ENCODE measurements at regions not wholly inside any gene's neighbourhood (a gene's known extent, or its start where the extent isn't known, plus 50 kb on each side); places are given as distances from the start of the nearest gene placed in this dataset.

DNA sequence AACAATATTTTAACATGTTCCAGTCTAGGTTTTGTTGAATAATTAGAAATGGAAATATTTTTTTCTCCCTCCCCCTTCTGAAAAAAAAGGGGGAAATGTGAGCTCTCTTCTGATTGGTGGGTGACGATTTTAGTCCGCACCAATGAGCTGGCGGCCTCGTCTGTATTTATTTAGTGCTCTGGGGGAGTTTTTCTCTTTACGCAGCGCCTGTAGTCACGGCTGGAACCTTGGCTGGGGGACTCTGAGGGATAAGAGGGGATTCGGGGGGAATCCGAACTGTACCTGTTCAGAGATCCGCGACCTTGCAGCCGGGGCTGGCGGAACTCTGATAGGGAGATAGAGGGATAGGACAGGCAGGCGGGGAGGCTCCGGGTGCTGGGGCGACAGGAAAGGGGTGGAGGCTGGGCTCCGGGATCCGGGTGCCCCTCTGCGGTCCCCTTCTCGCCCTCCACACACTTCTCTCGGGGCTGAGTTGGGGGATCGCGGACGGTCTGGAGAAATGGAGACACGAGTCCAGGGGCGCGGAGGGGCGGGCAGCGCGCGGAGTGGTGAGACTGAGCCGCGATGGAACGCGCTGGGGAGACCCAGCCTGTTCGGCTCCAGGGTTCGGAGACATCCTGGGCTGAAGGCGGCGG is 99.7 kb upstream of the HSD17B12 start:
- peaks cover 100% of the 10 kb centered on the region for H3K27me3 ChIP-seq (ENCODE audit: control insufficient read depth, insufficient read depth, low read length, poor library complexity, severe bottlenecking)
- H3K4me3 ChIP-seq (ENCODE audit: insufficient read depth, low read depth, low read length): peak overlapping the region; percentile 31
- H3K27ac ChIP-seq (ENCODE audit: insufficient read depth, low read depth, low read length, poor library complexity, severe bottlenecking): no peak overlapping the region
- 1% methylated on average over 39 of the region's 39 CpGs for WGBS, 2 experiments
- H3K4me1 ChIP-seq (ENCODE audit: control insufficient read depth, insufficient read depth, low read length): peaks cover 23% of the 10 kb centered on the region
- H3K9me3 ChIP-seq (ENCODE audit: control insufficient read depth, low read length): no peaks in the 10 kb centered on the region
- no peaks in the 10 kb centered on the region for H3K36me3 ChIP-seq (ENCODE audit: control insufficient read depth, insufficient read depth, low read length)

DNA sequence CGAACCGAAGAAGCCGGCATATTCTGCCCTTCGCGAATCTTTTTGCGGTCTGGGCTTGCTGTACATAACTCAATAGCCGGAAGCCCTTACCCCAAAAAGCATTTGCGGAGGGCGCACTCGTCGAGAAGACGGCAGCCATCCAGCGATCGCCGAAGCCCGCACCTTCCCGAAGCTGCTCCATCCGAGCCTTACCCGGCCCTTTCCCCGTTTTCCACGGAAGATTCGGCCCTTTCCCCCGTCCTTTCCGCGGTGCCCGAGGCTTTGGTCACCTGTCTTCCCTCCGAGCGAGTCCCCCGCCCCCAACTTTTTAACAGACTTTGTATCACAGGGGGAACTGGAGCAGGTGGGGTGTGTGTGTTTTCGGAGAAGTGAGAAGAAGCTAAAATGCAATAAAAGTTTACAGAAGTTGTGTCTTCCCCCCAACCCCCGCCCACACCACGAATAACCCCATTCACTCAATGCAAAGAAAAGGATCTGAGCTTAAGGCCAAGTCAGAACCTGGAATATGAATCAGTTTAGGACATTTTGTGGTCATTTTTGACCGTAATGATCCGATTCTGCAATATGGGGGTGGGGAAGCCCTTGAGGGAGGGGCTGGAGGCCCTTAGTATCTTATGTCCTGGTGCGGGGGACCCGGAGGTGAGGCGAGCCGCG is 99.0 kb upstream of the HSD17B12 start:
- Histone ChIP-seq H3K9me3 (ENCODE audit: control insufficient read depth, low read length) (no peaks in the 10 kb centered on the region), H3K4me3 (ENCODE audit: insufficient read depth, low read depth, low read length) (peak overlapping the region; percentile 31), H3K27ac (ENCODE audit: insufficient read depth, low read depth, low read length, poor library complexity, severe bottlenecking) (no peak overlapping the region), H3K36me3 (ENCODE audit: control insufficient read depth, insufficient read depth, low read length) (no peaks in the 10 kb centered on the region), H3K4me1 (ENCODE audit: control insufficient read depth, insufficient read depth, low read length) (peaks cover 16% of the 10 kb centered on the region), H3K27me3 (ENCODE audit: control insufficient read depth, insufficient read depth, low read length, poor library complexity, severe bottlenecking) (peaks cover 93% of the 10 kb centered on the region)
- WGBS, 2 experiments: 1 to 2% methylated on average over 35 to 39 of the region's 39 CpGs

DNA sequence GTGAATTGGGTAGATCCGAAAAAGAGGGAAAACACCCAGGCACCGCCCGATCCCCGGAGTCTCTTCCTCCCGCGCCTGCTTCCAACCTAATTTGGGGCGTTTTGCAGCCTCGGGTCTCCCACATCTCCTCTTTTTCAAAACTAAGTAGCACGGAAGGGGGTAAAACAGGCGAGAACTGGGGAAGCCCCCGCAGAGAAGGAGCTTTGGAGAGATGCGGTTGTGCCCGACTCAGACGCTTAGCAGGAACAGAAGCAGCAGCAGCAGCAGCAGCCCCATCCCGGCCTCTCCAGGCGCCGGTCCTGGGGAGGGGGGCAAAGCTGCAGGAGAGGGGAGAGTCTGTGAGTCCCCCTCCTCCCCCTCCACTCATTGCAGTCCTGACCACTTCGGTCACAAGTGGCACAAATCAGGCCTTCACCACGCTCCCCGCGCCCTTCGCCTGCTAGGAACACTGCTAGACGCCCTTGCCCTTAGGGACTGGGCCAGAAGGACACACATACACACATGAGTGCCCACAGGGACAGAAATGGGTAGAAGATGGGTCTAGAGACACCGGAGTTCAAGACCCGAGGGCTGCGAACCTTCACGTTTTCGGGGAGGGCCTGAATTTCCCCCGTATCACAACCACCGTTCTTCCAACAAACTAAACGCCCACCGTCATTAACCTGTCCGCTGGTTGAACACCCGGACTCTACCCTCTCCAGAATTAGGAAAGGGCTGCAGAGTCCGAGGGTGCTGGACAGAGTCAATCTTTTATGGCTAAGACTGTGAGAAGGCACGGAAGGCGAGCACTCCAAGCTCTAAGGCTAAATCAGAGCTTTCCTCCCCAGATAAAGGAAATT is 98.3 kb upstream of the HSD17B12 start:
- H3K9me3 ChIP-seq (ENCODE audit: control insufficient read depth, low read length): no peaks in the 10 kb centered on the region
- H3K27ac ChIP-seq (ENCODE audit: insufficient read depth, low read depth, low read length, poor library complexity, severe bottlenecking): no peak overlapping the region
- H3K4me3 ChIP-seq (ENCODE audit: insufficient read depth, low read depth, low read length): no peak overlapping the region
- H3K4me1 ChIP-seq (ENCODE audit: control insufficient read depth, insufficient read depth, low read length): peaks cover 10% of the 10 kb centered on the region
- no peaks in the 10 kb centered on the region for H3K36me3 ChIP-seq (ENCODE audit: control insufficient read depth, insufficient read depth, low read length)
- H3K27me3 ChIP-seq (ENCODE audit: control insufficient read depth, insufficient read depth, low read length, poor library complexity, severe bottlenecking): peaks cover 86% of the 10 kb centered on the region
- 11 to 13% methylated on average over 37 of the region's 37 CpGs for WGBS, 2 experiments

DNA sequence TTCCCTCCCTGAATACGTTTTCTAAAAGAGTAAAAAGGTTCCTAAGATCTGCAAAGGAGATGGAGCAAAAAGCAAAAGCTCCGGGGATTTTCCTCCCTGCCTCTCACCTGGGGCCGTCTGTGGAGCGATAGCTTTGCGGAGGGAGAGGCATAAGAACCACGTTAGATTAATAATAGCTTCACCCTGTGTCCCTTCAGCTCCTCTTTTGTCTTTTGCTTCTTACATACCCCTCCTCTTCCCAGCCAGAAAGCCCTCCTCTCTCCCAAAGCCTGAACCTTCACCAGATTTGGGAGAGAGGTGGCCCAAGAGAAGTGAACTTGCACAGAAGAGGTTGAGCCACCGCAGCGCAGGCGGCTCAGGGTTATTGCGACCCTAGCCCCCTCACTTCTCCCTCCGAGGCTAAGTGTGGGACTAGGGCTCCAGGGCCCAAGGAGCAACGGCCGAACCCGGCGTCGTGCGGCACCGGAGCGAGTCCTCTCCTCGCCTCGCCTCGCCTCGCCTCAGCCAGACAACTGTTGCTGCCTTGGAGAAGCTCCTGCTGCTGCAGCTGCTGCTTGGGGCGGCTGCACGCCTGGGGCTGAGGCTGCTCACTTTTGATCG is 97.6 kb upstream of the HSD17B12 start:
- H3K9me3 ChIP-seq (ENCODE audit: control insufficient read depth, low read length): no peaks in the 10 kb centered on the region
- WGBS, 2 experiments: 4% methylated on average over 26 of the region's 26 CpGs
- H3K4me3 ChIP-seq (ENCODE audit: insufficient read depth, low read depth, low read length): no peak overlapping the region

DNA sequence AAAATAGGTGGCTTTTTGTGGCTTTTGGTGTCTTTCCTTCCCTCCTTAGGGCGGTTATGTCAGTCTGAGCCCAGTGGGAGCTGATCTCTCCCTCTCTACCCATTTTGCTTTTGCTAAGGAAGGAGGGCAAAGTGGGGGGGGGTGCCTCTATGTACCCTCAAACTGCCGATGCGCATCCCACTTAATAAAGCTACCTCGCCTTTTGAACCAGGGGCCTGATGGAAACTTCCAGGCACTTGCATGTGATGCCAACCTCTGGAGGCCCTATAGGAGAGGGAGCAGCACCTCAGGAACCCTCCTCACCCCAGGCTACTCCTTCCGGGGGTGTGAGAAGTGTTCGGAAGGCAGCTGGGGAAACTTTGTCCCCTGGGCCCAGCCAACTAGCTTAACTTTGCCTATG is 97.0 kb upstream of the HSD17B12 start:
- 50 to 62% methylated on average over 6 of the region's 6 CpGs for WGBS, 2 experiments
- H3K27me3 ChIP-seq (ENCODE audit: control insufficient read depth, insufficient read depth, low read length, poor library complexity, severe bottlenecking): peaks cover 73% of the 10 kb centered on the region
- no peaks in the 10 kb centered on the region for H3K9me3 ChIP-seq (ENCODE audit: control insufficient read depth, low read length)
- peaks cover 10% of the 10 kb centered on the region for H3K4me1 ChIP-seq (ENCODE audit: control insufficient read depth, insufficient read depth, low read length)
- no peak overlapping the region for H3K4me3 ChIP-seq (ENCODE audit: insufficient read depth, low read depth, low read length)
- H3K36me3 ChIP-seq (ENCODE audit: control insufficient read depth, insufficient read depth, low read length): no peaks in the 10 kb centered on the region
- H3K27ac ChIP-seq (ENCODE audit: insufficient read depth, low read depth, low read length, poor library complexity, severe bottlenecking): no peak overlapping the region

More for the DNA sequence above, 97.6 kb upstream of the HSD17B12 start:
- H3K27ac ChIP-seq (ENCODE audit: insufficient read depth, low read depth, low read length, poor library complexity, severe bottlenecking): no peak overlapping the region
- H3K36me3 ChIP-seq (ENCODE audit: control insufficient read depth, insufficient read depth, low read length): no peaks in the 10 kb centered on the region
- peaks cover 10% of the 10 kb centered on the region for H3K4me1 ChIP-seq (ENCODE audit: control insufficient read depth, insufficient read depth, low read length)
- peaks cover 79% of the 10 kb centered on the region for H3K27me3 ChIP-seq (ENCODE audit: control insufficient read depth, insufficient read depth, low read length, poor library complexity, severe bottlenecking)

DNA sequence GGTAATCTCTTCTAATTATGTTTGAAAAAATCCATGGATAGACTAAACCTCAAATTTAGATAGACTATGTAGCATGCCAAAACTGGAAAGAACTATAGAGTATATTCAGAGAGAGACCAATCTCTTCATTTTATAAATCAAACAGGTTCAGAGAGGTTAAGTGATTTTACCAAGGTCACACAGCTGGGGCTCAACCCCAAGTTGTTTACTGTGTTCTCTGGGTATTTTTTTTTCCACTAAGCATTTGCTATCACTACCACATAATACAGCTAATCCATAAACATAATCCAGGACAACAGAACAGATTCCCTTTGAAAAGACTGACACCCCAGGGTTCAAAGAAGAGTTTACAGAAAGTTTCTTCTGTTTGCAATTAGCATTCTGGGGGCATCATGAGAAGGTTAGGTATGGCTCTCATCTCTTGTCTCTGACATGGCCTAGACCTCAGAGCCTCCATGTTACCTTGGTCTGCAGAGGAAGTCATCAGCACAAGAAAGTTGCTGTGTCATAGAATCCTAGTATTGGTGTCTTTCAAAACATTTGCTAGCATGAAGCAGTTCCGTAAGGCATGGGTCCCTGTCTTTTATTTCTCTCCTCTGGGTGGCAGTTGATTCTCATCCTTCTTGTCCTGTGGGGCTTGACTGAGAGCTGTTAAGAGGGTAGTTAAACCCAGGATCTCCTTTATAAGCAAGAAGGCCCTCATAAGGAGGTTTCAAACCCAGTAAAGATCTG is 94.5 kb upstream of the HSD17B12 start:
- no peak overlapping the region for H3K27ac ChIP-seq (ENCODE audit: insufficient read depth, low read depth, low read length, poor library complexity, severe bottlenecking)
- peaks cover 48% of the 10 kb centered on the region for H3K27me3 ChIP-seq (ENCODE audit: control insufficient read depth, insufficient read depth, low read length, poor library complexity, severe bottlenecking)
- peaks cover 10% of the 10 kb centered on the region for H3K4me1 ChIP-seq (ENCODE audit: control insufficient read depth, insufficient read depth, low read length)
- 50 to 76% methylated on average over 1 of the region's 1 CpG for WGBS, 2 experiments
- no peak overlapping the region for H3K4me3 ChIP-seq (ENCODE audit: insufficient read depth, low read depth, low read length)
- H3K36me3 ChIP-seq (ENCODE audit: control insufficient read depth, insufficient read depth, low read length): no peaks in the 10 kb centered on the region
- H3K9me3 ChIP-seq (ENCODE audit: control insufficient read depth, low read length): no peaks in the 10 kb centered on the region

DNA sequence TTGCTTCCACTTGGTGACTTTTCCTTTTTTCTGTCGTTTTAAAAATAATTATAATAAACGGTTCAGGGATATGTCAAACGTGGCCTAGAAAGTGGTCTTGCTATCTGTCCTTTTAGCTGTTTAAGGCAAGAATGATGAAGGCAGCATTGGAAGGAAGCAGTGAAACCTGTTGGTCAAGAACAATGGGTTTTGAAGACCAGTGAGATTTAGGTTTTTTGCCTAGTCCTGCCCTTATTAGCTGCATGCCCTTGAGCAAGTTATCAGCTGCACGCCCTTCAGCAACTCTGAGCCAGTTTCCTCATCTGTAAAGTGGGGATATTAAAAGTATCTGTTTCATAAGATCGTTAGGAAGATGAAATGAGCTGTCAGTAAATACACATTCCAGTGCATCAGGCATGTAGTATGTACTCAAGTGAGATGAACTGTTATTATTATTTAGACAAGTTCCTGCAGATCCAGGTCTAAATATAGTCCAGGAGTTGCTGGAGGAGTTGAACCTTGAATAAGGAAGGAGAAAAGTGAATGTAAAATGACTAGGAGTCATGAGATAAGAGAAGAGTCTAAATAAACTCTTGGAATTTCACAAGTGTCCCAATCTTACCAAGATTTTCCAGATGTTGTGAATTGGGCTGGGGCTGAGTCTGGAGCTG is 90.8 kb upstream of the HSD17B12 start:
- Histone ChIP-seq H3K4me3 (ENCODE audit: insufficient read depth, low read depth, low read length) (no peak overlapping the region), H3K27me3 (ENCODE audit: control insufficient read depth, insufficient read depth, low read length, poor library complexity, severe bottlenecking) (peaks cover 11% of the 10 kb centered on the region), H3K9me3 (ENCODE audit: control insufficient read depth, low read length) (no peaks in the 10 kb centered on the region), H3K36me3 (ENCODE audit: control insufficient read depth, insufficient read depth, low read length) (no peaks in the 10 kb centered on the region), H3K27ac (ENCODE audit: insufficient read depth, low read depth, low read length, poor library complexity, severe bottlenecking) (no peak overlapping the region), H3K4me1 (ENCODE audit: control insufficient read depth, insufficient read depth, low read length) (no peaks in the 10 kb centered on the region)
- 88 to 91% methylated on average over 5 of the region's 5 CpGs for WGBS, 2 experiments

DNA sequence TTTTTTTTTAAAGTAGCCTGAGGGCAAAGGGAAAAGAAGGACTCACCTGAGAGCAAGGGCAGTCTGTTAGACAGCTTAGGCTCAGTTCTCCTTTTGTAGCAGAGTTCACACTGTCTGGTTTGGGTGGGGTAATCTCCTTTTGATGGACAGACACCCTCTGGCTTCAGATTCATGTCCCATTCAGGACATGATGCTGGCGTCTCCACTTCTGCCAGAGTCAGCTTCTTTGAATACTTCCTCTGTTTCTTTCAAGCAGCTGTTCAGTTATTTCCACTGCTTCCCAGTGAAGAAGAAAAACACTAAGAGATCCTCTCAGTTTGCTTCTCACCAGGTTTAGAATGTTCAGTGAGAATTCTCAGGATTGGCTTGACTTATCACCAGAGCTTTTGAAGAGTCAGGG is 79.0 kb upstream of the HSD17B12 start:
- Histone ChIP-seq H3K4me3 (ENCODE audit: insufficient read depth, low read depth, low read length) (no peak overlapping the region), H3K4me1 (ENCODE audit: control insufficient read depth, insufficient read depth, low read length) (no peaks in the 10 kb centered on the region), H3K36me3 (ENCODE audit: control insufficient read depth, insufficient read depth, low read length) (no peaks in the 10 kb centered on the region), H3K27me3 (ENCODE audit: control insufficient read depth, insufficient read depth, low read length, poor library complexity, severe bottlenecking) (no peaks in the 10 kb centered on the region), H3K9me3 (ENCODE audit: control insufficient read depth, low read length) (no peaks in the 10 kb centered on the region), H3K27ac (ENCODE audit: insufficient read depth, low read depth, low read length, poor library complexity, severe bottlenecking) (no peak overlapping the region)
- 63 to 71% methylated on average over 1 of the region's 1 CpG for WGBS, 2 experiments

DNA sequence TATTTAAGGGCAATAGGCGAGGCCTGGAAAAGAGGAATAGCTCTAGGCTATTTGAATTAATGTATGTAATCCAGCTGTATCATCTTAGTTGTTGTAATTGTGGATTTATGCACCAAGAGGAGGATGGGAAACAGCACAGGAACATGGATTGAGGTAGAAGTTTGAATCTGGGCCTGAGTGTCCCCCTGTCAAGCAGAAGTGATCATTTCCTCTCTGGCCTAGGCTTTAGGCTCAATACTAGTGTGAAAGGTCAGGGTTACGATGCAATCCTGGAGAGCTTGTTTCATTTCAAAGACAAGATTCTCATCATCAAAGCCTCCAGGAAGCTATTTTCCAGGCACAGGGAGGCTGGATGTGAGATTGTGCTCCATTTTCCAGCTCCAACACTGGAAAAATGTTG is 77.9 kb upstream of the HSD17B12 start:
- H3K36me3 ChIP-seq (ENCODE audit: control insufficient read depth, insufficient read depth, low read length): no peaks in the 10 kb centered on the region
- H3K4me1 ChIP-seq (ENCODE audit: control insufficient read depth, insufficient read depth, low read length): no peaks in the 10 kb centered on the region
- H3K27ac ChIP-seq (ENCODE audit: insufficient read depth, low read depth, low read length, poor library complexity, severe bottlenecking): no peak overlapping the region
- no peaks in the 10 kb centered on the region for H3K9me3 ChIP-seq (ENCODE audit: control insufficient read depth, low read length)
- H3K4me3 ChIP-seq (ENCODE audit: insufficient read depth, low read depth, low read length): no peak overlapping the region
- no peaks in the 10 kb centered on the region for H3K27me3 ChIP-seq (ENCODE audit: control insufficient read depth, insufficient read depth, low read length, poor library complexity, severe bottlenecking)
- 95 to 96% methylated on average over 2 of the region's 2 CpGs for WGBS, 2 experiments

Measured in ectodermal cell (in vitro differentiated cells).